Activated T-helper 1 cell treated with anti-CD3 and anti-CD28 coated beads, Interleukin-2, amount 50 U/mL, for 16 hours (primary cell): ENCODE measurements at regions not wholly inside any gene's neighbourhood (a gene's known extent, or its start where the extent isn't known, plus 50 kb on each side); places are given as distances from the start of the nearest gene placed in this dataset.

Experiments
- DNase-seq, 2 donors: peaks; one replicate each; pipeline ENCODE4 v3.0.0-alpha.2; 2020; ENCODE audit warnings: low read depth in 1 of 2, low spot score in 1 of 2

DNA sequence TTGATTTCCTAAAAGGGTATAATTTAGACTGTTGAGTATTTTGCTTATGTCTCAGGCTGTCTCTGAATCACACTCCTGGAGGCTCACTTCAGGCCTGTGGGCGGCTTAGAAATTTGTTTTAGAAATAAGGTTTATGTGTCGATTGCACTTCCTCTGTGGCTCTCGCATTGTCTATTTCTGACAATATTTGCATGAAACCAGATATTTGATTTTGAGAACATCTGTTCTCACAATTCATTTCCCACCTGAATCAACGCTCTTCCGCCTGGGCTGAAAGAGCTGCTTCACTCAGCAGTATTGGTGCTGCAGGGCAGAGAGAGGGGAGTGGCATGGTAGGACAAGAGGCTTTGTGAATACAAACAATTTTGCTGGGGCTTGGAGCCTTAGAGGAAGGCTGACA is 262.0 kb downstream of the ADRA2A start:
- DNase-seq = no peak

DNA sequence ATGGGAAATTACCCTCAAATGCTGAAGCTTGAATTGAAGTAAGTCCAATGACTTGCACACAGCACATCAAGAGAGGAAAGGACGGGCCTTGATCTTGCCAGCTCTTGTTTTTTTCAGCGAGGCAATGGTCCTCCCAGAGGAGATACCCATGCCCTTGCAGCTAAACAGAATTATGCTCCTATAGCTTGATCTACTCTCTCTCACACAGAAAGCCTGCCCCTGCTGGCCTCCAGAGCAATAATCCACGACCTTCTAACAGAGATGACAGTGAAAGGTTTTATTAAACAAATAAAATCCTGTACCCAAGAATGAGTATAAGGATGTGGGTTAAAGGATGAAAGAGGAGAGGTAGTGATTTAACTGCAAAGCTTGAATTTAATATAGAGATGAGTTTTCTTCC is 268.0 kb downstream of the ADRA2A start:
- DNase-seq = no peak

DNA sequence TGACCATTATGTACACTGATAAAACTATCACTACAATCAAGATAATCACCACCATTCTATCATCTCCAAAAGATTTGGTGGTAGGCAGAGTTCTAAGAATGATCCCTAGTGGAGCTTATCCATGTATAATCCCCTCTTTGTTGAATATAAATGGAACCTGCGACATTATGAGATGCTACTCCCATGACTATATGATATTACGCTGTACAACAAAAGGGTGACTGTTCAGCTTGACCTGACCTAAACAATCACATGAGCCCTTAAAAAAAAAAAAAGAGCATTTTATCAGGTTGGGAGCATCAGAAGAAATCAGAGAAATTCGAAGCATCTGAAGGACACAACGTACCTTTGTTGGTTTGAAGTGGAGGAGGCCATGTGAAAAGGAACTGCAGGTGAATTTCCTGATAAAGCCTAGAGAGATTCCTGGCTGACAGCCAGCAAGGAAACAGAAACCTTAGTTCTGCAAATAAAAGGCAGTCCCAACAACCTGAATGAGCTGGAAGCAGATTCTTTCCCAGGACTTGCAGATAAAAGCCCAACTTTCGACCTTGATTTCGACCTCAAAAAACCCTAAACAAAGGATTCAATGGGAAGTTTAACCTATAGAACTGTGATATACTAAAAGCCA is 270.7 kb downstream of the ADRA2A start:
- no peak for DNase-seq

DNA sequence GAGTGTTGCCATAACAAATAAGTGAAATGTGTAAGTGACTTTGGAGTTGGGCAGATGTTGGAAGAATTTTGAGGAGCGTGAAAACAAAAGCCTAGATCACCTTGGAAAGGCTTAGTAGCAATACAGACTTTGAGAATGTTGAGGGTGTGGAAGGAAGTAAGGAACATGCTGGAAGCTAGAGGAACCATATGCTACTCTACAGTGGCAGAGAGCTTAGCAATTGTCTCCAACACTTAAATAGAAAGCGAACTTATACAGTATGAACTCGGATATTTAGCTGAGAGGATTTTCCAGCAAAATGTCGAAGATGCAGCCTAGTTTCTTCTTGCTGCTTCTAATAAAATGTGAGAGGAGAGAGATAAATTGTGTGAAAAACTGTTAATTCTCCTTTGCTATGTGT is 271.2 kb downstream of the ADRA2A start:
- no peak for DNase-seq

DNA sequence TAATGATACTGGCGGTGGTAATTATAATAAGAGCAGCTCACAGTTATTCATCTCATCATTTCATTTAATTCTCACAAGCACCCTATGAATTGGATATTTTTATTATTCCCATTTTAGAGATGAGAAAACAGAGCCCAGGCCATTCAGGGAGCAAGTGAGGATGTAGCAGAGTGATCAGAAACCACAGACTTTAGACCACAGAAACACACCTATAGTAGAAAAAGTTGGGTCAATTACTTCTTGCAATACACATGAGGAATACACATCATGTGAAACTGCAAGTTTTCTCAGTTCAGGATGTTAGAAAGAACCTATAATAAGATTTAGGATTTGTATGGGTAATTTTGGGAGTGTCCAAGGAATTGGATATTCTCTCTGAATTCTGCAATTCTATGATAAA is 278.0 kb downstream of the ADRA2A start:
- DNase-seq = no peak

DNA sequence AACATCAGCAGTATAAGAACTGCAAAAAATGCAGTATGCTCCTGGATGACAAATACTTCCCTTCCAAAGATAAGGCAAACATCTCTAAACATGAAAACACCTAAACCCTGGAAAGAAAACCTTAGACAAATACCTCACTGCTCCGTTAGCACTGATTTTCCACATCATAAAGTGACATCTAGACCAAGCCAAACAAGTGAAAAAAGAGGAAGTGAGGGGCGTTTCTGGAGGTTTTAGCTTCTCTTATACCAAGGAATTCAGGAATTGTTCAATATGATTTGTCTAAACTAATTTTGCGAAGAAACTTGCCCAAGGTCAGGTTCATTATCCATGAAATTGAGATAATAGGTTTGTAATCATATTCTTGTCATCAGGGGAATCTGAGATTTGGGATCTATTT is 279.7 kb downstream of the ADRA2A start:
- no peak for DNase-seq

DNA sequence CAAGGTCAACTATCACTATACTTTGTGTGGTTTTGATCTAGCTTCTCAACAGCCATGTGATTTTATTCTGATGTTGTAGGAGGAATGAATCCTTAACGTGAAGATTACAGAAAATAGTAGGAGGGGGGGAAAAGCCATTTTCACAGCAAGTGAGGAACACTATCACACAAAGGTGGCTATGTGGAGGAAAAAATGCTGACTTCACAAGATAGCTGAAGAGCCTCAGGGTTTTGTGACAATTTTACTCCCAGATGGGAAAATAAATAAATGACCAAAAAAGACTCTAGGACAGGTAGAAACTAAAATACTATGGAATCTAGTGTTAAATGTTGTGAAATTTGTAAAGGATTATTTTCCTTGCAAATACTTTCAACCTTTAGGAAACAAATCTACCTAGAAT is 281.0 kb downstream of the ADRA2A start:
- DNase-seq = no peak

DNA sequence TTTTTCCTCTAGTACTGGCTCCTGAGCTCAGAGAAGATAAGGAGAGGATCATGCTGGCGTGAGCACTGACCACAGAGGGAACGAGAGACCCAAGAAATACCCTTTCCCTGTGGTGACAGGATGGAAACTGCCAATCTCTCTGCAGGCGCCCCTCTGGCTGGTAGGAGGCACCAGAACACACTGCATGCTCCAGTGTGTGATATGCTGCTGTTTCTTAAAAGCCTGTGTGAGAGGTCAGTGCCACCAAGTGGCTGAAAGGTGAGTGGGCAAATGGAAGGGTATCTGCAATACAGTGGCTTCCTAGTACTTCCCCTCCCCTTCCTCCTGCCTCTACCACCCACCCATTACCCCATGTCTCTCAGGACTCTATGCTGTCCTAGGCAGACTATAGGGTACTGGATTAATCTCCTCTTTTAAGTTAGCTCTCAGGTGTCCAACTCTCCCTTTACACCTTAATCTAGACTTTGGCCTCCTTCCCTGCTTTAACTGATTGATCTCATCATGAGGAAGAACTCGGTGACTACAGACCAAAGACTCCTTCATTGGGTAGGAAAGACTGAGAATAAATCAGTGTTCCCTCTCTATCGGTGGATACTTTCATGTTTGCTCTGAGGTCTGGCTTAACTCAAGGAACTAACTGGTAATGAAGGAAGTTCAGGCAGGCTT is 283.6 kb downstream of the ADRA2A start:
- no peak for DNase-seq

DNA sequence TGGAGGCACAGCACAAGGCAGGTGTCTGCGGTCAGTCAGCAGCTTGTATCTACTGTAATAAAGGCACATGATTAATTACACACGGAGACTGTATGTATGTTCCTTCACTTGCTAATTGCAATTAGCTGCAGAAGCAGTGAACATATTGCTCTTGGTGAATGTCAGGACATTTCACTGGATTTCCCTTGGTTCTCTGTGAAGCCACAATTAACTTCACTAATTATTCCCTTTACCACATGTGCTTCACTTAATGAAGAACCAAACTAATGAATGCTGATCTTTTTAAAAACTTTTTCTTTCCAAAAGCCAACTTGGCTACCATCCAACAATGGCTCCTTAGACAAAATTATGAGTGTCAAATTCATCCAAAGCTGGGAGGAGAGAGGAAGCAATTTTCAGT is 290.7 kb downstream of the ADRA2A start:
- no peak for DNase-seq

DNA sequence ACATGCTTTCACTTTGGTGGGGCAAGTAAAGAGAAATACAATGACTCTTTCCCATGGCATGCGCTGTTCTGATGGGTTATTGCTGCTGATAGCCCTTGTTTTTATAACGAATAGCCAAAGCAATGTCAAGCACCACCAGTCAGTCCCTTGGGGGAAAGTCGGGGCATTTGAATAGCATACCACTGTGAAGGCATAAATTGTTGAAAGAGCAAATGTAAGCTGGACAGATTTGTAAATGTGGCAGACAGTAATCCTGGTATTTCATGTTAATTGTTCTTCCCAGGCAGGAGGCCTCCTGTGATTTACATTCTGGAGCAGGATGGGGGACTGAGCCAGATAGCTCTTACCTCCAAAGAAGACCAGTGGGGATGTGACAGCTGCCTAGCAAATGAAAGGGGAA is 293.3 kb downstream of the ADRA2A start:
- no peak for DNase-seq

DNA sequence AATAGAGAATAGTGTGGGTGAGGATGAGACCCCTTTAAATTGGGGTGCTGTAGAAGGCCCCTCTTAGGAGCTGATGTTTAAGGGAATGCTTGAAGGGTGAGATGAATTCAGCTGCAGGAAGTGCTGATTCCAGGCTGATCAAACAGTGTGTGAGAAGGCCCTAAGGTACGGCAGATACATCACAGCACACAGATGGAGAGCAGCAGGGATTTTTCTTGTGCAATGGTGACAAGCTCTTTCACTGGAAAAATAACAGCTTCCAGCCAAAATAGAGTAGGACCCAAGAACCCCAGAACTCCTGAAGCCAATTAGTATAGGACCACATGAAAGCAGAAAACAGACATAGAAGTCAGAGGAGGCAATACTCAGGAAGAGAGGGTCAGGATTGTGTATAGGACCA is 296.9 kb downstream of the ADRA2A start:
- DNase-seq = no peak

DNA sequence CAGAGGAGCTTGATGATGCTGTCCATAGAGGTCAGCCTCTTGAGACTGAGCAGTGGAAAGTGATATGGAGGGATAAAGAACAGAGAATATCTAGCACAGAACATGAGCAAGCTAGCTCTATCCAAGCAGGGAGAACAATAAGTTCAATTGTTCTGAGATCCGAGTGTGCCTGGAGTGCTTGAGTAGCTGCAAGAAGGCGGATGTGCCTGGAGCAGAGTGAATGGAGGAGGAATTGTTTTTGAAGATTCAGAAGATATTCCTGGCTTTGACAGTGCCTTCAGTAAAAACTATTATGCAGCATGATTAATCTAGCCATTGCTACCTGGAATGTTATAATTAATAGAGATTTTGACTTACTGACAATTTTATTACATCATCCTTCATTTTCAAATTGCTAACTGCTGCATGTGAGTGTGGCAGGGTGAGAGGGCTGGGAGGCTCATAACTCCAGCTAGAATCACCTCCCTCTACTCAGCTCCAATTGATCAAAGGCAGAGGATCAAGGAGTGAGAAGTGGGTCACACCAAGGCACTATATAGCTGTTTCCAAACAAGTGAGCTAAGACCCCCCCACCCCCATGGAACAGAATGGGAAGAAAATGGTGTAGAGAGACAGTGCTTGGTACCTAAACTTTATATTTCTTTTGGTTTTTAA is 302.8 kb downstream of the ADRA2A start:
- no peak for DNase-seq

DNA sequence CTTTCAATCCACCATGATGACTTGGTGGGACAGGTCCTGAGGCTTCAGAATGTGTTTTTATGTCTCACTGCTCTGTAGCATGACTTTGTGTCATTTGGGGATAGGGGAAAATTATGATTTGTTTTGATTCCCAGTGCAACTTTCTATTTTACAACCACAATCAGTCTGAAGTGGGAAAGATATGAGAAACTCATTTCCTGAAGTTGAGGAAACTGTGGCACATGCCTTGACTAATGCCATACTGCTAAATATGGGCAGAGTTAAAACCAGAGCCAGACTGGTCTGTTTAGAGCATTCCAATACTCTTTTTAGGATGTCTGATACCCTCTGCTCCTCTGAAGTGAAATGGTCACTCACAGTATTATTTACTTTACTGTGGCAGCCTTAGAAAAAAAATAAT is 307.7 kb downstream of the ADRA2A start:
- no peak for DNase-seq

DNA sequence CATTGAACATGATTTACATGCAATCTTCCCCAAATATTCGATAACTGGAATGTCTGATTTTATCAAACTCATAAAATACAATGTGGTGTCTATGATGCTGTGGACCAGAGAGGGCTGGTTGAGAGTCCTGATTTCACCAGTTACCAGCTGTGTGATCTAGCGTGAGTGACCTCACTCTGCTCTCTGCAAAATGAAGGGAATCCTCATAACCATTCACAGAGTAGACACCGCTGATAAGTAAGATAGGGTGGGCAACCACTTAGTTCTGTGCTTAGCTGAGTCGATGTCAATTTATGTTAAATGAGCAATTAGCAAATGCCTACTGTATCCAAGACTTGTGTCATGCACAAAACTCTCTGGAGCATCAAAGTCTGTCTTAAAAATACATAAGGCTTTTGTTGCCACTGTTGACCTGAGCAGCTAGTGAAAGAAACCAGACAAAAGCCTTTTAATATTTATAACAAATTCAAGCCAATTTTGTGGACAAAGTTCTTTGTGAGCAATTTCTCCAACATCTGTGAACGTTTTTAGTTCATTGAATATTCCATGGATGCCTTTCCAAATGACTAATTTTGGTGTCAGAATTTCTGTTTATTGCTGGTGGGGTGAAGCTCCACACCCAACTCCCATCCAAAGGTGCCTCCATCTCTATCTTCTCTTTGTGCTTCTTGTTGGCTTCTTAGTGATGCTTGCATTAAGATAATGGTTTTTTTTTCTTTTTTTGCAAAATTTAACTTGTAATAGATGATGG is 314.2 kb downstream of the ADRA2A start:
- DNase-seq = no peak

DNA sequence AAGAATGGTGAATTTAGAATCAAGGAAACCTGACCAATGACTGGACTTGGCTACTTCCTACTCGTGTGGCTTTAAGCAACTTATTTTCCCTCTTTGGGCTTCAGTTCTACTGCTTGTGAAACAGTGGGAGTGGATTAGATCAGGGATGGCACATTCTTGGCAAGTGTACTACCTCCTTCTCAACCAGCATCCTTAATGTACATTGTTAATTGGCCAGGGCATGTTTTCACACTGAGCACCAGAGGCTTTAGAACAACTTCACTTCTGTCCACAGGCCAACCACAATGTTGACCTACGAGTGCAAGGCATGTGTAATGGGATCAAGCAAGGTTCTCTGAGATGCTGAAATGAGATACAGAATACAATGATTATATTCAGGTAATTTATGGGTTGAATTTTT is 315.3 kb downstream of the ADRA2A start:
- no peak for DNase-seq

DNA sequence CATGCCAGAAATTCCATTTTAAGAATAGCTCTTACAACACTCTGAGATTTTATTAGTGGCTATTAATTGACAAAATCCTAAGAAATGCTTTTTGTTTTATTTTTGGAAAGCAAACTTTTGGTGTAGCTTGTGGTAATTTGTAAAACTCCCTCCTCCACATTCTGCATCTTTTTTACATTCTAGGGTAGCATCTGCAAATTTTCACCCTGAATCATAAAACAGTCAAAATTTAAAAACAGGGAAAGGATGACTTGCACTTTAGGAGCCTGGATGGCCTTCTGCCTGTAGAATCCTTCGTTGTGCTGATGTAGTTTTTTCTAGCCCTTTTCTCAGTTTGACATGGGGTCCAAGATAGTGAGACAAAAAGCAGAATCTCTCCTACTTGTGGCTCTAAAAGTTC is 316.1 kb downstream of the ADRA2A start:
- DNase-seq = no peak

DNA sequence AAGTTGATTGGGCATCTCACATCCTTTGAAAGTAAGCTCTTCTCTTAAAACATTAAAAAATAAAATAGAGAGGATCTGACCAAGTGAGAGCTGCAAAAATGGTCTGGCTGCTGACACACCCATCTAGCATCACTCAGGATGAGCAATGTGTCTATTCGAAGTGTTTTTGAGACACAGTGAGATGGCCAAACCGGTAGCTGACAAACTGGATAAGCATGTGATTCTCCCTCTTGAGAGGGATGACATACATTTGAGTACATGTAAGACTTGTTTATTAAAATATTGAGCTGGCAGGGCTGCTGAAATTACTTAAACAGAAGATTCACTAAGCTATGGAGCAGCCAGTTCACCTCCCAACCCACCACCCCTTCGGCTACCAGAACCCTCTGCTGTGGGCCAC is 333.9 kb downstream of the ADRA2A start:
- no peak for DNase-seq

DNA sequence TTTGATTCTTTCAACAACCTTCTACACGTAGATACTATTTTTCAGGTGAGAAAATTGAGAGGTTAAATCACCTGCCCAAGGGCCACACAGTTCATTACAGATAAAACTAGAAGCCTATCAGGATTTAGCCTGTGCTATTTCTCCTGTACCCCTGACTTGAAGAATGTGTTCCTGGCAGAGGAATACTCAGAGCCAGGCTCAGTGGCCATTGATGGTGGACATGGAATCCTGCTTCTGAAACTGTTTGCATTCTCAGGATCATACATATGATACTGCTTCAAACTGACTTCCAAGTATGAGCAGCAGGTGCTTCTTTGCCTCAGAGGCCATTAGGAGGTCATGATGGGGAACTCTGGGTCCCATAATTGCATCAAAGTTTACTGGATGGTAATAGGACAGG is 348.6 kb downstream of the ADRA2A start:
- DNase-seq = no peak

DNA sequence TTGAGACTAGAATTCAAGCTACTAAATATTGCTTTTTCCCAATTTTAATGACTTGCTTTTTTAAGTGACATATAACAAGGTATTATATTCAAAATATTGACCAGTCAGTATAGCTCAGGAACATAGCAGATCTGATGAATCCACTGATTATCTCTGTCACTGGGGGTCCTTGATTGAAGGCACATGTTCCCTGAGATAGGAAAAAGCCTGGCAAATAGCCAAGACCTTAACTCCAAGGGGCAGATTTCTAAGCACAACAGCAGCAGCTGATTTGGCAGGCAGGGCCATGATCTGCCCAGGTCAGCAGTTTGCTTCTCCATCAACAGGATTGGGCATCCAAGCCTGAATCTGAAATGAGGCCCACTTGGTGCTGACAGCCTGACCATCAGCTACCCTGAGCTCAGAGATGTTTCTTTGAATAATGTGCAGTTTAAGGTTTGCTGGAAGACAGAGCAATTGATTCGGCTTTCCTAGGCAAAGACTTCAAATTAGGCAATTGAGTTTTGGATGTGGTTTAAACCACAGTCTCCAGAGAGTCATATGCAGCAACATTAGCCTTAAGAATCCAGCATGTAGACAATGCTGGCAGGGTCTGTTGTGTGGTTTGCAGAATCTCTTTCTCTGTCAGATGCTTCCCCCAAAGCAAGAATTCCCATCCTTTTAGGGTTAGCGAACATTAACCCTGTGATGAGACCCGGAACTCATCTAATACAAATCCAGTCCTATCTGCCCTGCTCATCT is 352.6 kb downstream of the ADRA2A start:
- DNase-seq = no peak

DNA sequence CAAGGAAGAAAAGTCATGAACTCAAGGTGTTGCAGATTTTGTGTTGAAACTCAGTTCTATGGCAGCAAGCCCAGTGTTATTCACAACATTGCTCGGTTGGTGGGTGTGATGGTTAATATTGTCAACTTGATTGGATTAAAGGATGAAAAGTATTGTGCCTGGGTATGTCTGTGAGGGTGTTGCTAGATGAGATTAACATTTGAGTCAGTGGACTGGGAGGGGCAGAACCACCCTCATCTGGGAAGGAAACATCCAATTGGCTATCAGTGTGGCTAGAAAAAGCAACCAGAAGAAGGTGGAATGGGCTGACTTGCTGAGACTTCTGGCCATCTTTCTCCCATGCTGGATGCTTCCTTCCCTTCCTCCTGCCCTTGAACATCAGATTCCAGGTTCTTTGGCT is 353.2 kb downstream of the ADRA2A start:
- no peak for DNase-seq

DNA sequence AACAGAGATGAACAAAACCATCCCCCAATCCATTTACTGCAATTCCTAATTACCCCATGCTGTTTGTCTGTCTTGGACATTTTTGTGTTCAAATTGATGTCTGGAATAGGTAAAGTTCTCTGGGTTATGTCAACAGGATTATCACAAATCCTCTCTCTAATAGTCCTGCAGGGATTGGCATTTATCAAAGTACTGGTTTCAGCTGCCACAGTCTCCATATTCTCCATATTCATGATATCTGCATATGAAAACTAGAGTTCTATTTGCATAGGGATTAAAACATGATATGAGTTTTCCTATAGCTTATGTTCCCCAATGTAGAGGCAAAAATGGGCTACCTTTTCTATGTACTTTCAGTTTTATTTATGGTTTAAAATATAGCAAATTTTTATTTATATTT is 355.8 kb downstream of the ADRA2A start:
- no peak for DNase-seq
